ENCODE measurements at regions not wholly inside any gene's neighbourhood (a gene's known extent, or its start where the extent isn't known, plus 50 kb on each side); places are given as distances from the start of the nearest gene placed in this dataset.

GRCh38 chr9:80507611-80508010 lies 935.8 kb downstream of the TLE4 start:
- H3K4me3 ChIP-seq (ENCODE audit: control insufficient read depth in 2 of 3, extremely low read depth in 1 of 3, insufficient read depth in 2 of 3, low read depth in 1 of 3, low read length in 3 of 3): no peak overlapping the region
- no peaks in the 10 kb centered on the region for H3K27me3 ChIP-seq (ENCODE audit: control insufficient read depth, extremely low read depth, insufficient read depth, low read length)
- dilution Hi-C loops (cut with MboI; ENCODE audit: extremely low pct_ligation_motif_present, low sequenced_read_pairs): no loop called here
- no peak overlapping the region for H3K27ac ChIP-seq (ENCODE audit: control insufficient read depth, insufficient read depth, low read length)
- no peak for TF ChIP-seq EZH2 (IDR thresholded peaks at IDR 0.05; ENCODE audit: low read length)
- TF ChIP-seq, protein P1, sequence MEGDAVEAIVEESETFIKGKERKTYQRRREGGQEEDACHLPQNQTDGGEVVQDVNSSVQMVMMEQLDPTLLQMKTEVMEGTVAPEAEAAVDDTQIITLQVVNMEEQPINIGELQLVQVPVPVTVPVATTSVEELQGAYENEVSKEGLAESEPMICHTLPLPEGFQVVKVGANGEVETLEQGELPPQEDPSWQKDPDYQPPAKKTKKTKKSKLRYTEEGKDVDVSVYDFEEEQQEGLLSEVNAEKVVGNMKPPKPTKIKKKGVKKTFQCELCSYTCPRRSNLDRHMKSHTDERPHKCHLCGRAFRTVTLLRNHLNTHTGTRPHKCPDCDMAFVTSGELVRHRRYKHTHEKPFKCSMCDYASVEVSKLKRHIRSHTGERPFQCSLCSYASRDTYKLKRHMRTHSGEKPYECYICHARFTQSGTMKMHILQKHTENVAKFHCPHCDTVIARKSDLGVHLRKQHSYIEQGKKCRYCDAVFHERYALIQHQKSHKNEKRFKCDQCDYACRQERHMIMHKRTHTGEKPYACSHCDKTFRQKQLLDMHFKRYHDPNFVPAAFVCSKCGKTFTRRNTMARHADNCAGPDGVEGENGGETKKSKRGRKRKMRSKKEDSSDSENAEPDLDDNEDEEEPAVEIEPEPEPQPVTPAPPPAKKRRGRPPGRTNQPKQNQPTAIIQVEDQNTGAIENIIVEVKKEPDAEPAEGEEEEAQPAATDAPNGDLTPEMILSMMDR (optimal IDR thresholded peaks at IDR 0.05 in 1 of 3, IDR thresholded peaks at IDR 0.05 in 1 of 3, conservative IDR thresholded peaks at IDR 0.05 in 1 of 3; ENCODE audit: extremely low read depth in 1 of 3, insufficient read depth in 2 of 3, low read length in 3 of 3): no peak
- H3K9ac ChIP-seq (ENCODE audit: control insufficient read depth, extremely low read depth, insufficient read depth, low read length): no peak overlapping the region
- no peaks in the 10 kb centered on the region for H3K9me1 ChIP-seq (ENCODE audit: control insufficient read depth, extremely low read depth, insufficient read depth, low read length)
- H4K20me1 ChIP-seq (ENCODE audit: control insufficient read depth, extremely low read depth, insufficient read depth, low read length): no peaks in the 10 kb centered on the region
- no peaks in the 10 kb centered on the region for H3K4me1 ChIP-seq (ENCODE audit: control insufficient read depth, extremely low read depth, insufficient read depth, low read length)
- no peaks in the 10 kb centered on the region for H3K79me2 ChIP-seq (ENCODE audit: control insufficient read depth, insufficient read depth, low read length)
- no peak for DNase-seq (ENCODE audit: low read depth, low spot score)
- H3K4me2 ChIP-seq (ENCODE audit: control insufficient read depth, extremely low read depth, insufficient read depth, low read depth, low read length): no peak overlapping the region
- no peak overlapping the region for H2AFZ ChIP-seq (ENCODE audit: control insufficient read depth, low read length)
- H3K36me3 ChIP-seq (ENCODE audit: control insufficient read depth in 2 of 2, extremely low read depth in 1 of 2, insufficient read depth in 2 of 2, low read length in 2 of 2): no peaks in the 10 kb centered on the region
- no peaks in the 10 kb centered on the region for H3K9me3 ChIP-seq (ENCODE audit: control insufficient read depth, low read depth, low read length)
- FAIRE-seq: no peak

- no peak overlapping the region for H3K27ac ChIP-seq (ENCODE audit: control insufficient read depth, insufficient read depth, low read length)
- no peaks in the 10 kb centered on the region for H4K20me1 ChIP-seq (ENCODE audit: control insufficient read depth, extremely low read depth, insufficient read depth, low read length)
- H3K79me2 ChIP-seq (ENCODE audit: control insufficient read depth, insufficient read depth, low read length): no peaks in the 10 kb centered on the region
- H3K27me3 ChIP-seq (ENCODE audit: control insufficient read depth, extremely low read depth, insufficient read depth, low read length): no peaks in the 10 kb centered on the region
- no peak overlapping the region for H3K9ac ChIP-seq (ENCODE audit: control insufficient read depth, extremely low read depth, insufficient read depth, low read length)
- H3K4me1 ChIP-seq (ENCODE audit: control insufficient read depth, extremely low read depth, insufficient read depth, low read length): no peaks in the 10 kb centered on the region
- H3K9me1 ChIP-seq (ENCODE audit: control insufficient read depth, extremely low read depth, insufficient read depth, low read length): no peaks in the 10 kb centered on the region
- no peak overlapping the region for H2AFZ ChIP-seq (ENCODE audit: control insufficient read depth, low read length)
- FAIRE-seq (no peak), DNase-seq (ENCODE audit: low read depth, low spot score) (no peak)
- TF ChIP-seq, protein P1 (optimal IDR thresholded peaks at IDR 0.05 in 1 of 3, IDR thresholded peaks at IDR 0.05 in 1 of 3, conservative IDR thresholded peaks at IDR 0.05 in 1 of 3; ENCODE audit: extremely low read depth in 1 of 3, insufficient read depth in 2 of 3, low read length in 3 of 3): no peak
- dilution Hi-C loops (cut with MboI; ENCODE audit: extremely low pct_ligation_motif_present, low sequenced_read_pairs): no loop called here
- no peaks in the 10 kb centered on the region for H3K9me3 ChIP-seq (ENCODE audit: control insufficient read depth, low read depth, low read length)
- no peak overlapping the region for H3K4me3 ChIP-seq (ENCODE audit: control insufficient read depth in 2 of 3, extremely low read depth in 1 of 3, insufficient read depth in 2 of 3, low read depth in 1 of 3, low read length in 3 of 3)
- H3K36me3 ChIP-seq (ENCODE audit: control insufficient read depth in 2 of 2, extremely low read depth in 1 of 2, insufficient read depth in 2 of 2, low read length in 2 of 2): no peaks in the 10 kb centered on the region
- H3K4me2 ChIP-seq (ENCODE audit: control insufficient read depth, extremely low read depth, insufficient read depth, low read depth, low read length): no peak overlapping the region
Observed at GRCh38 chr9:80504601-80505230, 933.0 kb downstream of the TLE4 start.
